H4 (cell line): ENCODE measurements at regions not wholly inside any gene's neighbourhood (a gene's known extent, or its start where the extent isn't known, plus 50 kb on each side); places are given as distances from the start of the nearest gene placed in this dataset.
"Not testable (repeated sequence)": the region's sequence is repeated elsewhere in the genome, so short reads cannot be mapped to it uniquely, and the experiment has no call there.

Source experiments
- DNase-seq: peaks from one replicate; pipeline ENCODE4 v3.0.0-alpha.2; 2015; ENCODE audit warnings: low spot score

DNA sequence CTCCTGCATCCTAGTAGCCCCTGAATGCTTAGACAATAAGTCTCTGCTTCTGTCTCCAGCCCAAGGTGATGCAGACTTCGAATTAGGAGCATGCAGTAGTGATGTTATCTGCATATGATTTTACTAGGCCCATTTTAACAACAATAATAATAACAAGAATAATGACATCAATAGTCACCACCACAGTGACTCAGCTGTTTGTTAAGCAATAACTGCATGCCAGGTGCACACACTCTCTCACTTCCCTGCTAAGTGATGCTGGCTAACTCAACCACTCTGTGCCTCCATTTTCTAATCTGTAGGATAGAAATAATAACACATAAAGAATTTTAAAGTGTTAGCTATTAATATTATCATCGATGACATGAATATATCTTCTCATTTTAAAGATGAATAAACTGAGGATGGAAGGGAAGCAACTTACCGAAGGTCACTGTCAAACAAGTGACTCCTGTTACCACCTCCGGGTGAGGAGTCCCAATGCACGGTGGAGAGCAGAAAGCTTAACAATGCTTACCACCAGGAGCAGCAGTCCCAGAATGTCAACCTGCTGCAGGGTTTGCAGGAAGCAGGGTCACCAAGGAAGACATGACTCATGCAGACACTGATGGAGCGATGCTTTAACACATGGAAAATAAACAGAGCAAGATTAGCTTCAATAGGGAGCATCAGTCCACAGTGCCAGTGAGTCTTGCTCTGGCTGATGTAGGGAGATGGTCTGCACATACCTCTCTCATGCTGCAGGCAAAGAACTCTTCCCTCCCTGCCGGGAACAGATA, 290.2 kb downstream of the SPATA17 start:
- peak; percentile 37 for DNase-seq

DNA sequence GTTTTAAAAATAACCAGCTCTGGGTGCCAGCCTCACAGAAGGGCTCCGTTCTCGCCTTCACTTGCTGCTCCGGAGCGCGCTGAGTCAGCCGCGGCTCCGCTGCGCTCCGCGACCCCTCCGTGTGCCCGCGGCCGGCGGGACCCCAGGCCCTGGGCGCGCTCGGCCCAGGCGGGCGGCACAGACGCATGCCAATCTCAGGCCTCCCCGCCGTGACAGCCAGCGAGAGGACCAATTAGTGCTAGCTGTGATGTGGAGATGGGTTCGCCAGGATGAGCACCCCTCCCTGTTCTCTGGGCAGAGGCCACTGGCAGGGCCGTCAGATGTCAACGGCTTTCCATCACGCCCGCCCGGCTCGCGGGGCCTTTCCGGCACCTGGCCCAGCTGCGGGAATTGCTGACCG, 293.8 kb downstream of the SPATA17 start:
- DNase-seq: no peak

DNA sequence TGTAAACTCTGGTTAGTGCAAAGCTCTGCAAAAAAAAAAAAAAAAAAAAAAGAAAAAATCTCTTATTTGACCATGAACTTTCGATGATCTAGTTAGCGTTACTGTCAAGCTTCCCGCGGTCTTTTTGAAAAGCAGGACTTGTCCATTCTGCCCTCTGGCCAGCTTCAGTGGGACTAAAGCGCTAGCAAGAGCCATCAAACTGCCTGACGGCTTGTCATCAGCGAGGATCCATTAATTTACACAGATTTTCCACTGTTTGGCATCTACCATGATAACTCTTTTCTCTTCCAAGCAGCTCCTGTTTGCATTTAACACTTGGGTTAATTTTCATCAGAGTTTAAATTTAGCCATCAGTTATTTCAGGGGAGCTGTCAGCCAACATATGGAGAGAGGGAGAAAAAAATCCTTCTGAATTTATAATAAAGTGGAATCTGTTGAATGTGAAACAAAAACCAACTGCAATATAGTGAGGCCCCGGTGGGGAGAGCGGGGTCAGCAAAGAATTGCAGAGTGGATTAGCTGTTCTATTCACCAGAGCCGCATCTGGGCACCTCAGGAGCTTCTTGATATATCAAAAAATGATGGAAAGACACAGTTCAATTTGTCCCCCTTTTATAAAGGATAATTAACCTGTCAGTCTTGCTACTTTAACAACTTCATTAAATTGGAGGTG, 298.2 kb downstream of the SPATA17 start:
- no peak for DNase-seq

DNA sequence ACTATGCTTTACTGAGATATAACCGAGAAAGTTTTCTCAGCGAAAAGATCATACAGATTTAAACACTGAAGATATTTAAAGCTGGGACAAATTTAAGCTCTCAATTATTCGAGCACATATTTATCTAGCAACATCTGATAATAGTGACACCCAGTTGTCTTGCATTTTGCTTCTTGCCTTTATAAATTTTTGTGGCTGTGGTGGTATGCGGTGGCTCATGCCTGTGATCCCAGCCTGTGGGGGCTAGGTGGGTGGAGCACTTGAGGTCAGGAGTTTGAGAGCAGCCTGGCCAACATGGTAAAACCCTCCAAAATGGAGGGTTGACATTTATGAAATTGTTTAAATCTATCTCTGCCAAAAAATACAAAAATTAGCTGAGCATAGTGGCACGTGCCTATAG, 312.2 kb downstream of the SPATA17 start:
- no peak for DNase-seq

DNA sequence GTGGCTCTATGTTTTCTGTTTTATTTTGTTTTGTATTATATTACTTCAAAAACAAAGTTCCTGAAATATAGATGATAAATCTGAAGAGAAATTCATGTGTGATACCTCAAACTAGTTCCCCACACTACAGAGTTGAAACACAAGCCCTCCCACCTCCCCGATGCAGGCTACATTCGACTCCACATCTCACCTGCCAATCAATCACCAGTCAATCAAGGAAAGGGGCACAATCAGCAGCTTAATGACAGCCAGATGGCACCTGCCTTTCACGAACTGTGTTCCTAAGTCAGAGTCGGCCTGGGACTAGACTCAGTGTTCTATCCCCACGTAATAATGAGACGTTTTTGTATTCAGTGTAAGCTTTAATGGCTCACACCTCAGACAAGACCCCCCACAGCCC, 313.4 kb downstream of the SPATA17 start:
- no peak for DNase-seq

DNA sequence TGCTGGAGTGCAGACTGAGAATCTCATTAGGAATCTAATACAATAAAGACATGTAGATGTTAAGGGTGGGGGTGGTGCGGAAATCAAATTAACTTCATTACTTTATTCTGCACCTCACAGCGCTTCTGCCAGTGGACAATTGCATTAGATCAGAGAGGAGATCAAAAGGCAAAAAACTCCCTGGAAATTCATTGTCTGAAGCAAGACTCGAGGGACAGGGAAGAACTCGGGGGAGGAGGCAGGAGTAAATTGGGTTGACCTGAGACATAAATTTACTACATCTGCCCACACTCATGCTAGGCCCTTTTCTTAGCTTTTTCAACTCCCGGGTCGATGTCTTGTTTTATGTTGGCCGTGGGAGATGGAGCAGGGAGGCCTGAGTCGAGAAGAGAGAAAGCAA, 315.4 kb downstream of the SPATA17 start:
- no peak for DNase-seq

DNA sequence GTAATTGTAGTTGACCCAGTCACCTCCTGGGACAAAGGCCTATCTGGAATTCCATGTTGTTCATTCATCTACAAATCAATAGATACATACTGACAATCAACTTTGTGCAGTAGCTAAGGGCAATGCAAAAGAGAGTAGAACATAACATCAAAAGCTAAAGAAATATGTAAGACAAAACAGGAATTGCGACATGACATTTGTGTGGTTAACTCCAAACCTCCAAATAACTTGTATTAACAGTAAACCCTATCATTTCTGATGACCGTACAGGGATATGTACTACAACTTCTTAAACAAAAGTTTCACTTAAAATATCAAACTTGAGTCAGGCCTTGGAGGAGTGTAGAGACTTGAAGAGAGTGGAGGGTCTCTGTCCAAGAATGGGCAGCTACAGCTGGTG, 317.6 kb downstream of the SPATA17 start:
- no peak for DNase-seq

DNA sequence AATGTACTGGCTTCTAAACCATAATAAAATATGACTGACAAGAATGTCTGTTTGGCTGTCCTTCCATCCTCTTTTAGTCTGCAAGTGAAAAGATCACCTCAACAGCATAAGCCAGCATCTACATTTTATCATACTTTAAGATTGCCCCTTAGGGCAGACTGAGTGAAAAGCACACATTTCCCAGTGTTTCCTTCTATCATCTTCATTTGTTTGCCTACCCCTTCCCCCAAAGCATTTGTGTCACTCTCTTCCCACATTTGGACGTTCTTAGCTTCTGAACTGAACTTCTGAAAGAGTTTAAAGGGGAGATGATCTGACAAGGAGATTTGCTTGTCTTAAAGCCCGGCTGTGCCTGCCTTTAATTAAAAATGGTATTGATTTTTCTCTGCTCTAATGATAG, 322.2 kb downstream of the SPATA17 start:
- DNase-seq: no peak

DNA sequence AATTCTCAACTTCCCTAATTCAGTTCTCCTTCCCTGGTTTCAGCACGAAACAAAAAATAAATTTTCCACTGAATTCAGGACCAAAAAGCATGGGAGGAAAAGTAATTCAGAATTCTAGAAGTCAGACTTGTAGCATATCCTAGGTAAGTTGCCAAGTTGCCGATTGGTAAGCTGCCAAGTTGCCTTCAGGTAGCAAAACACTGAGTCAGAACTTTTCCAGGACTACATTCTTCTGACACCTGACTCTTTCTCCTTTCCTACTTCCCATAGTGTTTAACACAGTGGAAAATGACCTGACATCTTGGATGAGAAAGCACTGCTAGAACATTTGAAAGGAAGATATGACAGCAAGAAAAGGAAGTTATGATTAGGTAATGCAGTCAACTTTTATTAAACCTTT, 322.8 kb downstream of the SPATA17 start:
- DNase-seq: no peak

DNA sequence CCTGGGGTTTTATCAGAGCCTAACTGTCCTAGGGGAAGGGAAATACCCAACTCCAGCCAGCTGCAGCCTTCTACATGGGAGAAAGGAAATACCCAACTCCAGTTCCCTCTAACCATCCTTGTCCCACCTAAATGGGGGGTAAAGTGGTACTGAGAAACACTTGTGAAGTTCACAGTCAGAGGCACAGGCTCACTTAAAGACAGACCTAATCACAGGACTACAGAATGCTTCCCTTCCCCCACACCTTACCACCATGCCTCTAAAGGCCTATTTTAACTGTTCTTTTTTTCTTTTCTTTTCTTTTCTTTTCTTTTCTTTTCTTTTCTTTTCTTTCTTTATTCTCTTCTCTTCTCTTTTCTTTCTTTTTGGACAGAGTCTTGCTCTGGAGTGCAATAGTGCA, 324.6 kb downstream of the SPATA17 start:
- no peak for DNase-seq

DNA sequence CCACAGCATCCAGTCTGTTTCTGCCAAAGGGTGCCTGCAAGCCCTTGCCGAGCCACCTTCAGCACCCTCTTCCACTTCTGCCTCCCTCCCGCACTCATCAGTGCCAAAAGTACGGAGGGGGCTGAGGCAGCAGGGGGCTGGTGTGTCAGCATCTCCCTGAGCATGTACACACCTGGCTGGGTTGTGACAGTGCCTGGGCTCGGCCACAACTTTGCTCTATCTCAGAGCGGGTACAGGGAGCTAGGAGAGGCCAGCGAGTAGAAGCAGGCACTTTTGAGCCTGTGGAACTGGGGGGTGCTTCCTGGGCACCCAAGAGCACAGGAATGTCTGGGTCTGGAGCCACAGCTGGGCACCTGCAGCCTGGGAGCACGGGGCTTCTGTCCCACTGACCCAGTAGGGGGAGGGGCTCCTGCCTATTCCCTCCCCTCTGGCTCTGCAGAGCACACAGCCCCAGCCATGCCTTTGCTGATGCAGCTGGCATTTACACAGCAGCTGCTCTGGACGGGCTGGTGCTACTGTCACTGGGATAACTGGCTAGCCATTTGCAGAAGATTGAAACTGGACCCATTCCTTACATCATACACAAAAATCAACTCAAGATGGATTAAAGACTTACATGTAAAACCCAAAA, 319.8 kb upstream of the RRP15 start:
- DNase-seq: no peak

DNA sequence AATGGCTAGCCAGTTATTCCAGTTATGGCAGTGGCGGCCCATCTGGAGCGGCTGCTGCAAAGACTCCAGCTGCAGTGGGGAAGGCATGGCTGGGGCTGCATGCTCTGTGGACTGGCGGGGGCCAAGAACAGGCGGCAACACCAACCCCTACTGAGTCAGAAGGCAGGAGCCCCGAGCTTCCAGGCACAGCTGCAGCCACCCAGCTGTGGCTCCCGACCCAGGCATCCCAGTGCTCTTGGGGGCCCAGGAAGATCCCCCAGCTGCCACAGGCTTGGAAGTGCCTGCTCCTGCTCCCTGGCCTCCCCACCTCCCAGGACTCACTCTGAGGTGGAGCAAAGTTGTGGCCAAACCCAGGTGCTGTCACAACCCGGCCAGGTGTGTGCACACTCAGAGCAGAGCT, 317.0 kb upstream of the RRP15 start:
- no peak for DNase-seq

DNA sequence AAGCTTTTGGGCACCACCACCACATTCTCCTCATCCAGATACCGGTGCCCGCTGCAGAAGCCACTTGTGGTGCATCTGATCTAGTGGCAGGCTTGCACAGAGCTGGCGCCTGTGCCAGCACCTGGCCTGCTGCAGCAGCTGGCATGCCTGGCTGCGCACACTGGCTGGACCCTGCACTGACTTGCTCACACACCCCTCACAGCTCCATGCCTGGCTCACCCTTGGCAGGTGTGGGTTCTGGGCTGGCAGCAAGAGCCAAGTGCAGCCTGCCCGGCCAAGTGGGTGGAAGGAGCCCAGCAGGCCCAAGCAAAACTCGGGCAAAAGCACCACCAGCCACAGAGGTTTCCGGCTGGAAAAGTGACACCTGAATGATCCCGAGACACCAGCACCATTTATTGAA, 315.7 kb upstream of the RRP15 start:
- no peak for DNase-seq

DNA sequence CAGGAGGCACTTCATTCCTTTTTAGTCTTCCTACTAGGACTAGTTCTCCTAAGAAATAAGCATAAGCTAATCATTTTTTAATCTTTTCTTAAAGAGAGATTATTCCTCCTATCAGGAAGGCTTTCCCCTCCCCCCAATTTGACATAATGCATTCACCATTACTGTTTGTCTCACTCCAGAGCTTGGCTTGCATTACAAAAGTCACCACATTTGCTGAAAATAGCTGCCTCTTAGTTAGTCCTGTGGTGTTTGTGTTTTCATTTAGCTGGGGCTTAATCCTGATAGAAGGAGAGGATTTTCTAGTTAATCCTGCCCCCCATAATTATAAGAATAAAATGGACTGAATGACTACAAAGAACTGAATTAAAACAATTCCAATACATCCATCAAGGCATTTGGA, 307.1 kb upstream of the RRP15 start:
- DNase-seq: no peak

DNA sequence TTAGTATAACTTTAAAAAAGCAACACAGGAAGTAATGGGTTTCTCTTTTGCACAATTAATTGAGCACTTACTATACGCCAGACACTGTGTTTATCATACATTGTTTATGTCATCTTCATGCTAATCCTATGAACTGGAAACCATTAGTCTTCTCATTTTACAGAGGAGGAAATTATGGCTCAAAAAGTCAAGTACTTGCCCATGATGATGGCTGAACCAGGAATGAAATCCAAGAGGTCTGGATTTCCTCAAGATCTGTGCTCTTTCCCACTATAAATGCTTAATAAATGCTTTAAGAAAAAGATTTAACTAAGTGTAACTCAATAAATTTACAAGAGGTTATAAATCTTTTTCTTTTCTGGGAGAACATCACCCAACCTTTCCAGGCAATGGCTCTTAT, 303.7 kb upstream of the RRP15 start:
- DNase-seq: no peak

DNA sequence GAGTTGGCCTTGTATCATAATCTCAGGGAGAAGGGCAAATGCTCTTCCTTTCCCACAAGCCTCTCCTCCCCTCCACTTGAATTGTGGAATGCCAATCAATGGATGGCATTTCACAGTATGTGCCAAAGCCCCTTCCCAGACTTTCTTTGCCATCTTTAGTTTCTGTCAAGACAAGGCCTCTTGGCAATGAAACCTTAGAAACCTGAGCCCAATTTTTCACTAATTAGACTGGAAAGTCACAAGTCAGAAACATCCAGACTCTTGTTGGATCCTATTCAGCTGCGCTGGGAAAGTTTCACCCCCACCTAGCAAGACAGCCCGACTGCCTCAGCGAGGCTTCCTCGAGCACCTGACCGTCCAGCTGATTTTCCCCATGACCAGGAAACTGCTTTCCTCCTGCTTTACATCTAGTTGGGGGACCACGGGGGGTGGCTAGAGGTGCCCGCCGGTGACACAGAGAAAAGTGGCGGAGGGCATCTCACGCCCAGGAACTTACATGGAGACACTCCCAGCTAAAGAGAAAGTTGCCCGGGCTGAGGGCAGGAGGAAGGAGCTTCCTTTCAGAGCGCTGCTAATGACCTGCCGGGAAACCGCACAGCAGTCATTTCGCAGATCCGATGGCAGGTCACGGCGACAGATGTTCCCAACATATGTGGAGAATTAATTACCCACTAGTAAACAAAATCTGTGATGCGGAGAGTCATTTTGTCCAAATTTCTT, 302.6 kb upstream of the RRP15 start:
- DNase-seq: no peak

DNA sequence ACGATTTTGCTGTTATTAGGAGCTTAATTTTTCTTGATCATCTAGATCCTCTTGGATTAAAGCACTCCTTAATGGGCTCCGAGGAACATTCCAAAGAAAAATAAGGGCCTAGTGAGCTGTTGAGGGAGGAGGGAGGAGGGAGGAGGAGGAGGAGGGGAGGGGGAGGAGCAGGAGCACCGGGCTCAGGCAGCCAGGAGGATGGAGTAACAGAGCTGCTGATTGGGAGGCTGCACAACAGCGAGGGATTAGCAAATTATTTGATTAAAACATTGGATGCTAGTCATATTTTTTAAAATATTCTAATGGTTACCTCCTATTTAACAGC, 302.1 kb upstream of the RRP15 start:
- no peak for DNase-seq

DNA sequence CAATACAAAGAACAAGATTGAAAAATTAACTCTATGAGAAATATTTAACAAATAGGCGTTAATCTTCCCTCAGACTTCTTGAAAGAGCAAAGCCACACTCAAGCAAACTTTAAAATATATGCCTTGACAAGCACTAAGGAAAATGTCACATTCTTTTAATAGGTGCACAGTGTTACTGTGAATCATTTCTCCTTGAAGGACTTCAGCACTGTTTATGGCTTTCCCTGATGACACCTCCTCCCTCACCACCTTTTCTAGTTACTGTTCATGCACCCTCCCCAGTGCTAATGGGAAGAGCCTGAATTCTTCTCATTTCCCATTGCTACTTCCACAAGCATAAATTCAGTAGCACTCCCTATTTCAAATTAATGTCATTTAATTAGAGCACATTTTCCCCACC, 299.5 kb upstream of the RRP15 start:
- no peak for DNase-seq

DNA sequence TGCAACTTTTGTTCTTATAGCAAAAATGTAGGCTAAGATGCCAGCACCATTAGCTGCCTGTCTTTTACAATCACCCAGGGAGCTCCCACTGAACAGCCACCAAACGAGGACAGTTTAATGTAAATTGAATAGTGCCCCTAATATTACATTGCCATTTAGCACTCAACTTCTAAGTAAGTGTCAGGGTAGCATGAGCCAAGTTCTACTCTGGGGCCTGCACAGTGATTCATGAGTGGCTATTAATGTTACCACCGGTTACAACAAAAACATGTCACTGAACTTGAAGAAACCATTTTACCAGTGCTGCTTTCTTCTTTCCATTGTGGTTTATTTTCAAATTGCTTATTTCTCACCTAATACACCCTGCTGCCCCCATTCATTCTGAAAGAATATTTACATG, 295.6 kb upstream of the RRP15 start:
- no peak for DNase-seq

DNA sequence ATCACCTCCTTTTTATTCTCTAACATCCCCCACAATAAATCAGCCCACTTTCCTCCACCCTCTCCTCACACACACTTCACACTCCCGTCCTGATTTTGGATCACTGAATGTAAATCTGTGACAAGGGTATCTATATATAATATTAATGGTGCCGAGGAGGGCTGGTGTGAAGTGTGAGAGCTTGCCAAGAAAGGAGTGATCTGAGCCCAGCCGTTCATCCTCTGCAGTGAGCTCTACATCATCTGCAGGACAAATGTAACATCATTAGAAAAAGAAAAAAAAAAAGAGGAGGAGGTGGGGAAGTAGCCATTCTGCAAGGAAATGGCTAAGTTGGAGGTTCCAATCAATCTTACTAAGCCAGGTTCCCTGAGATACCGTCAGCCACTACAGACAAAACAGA, 291.7 kb upstream of the RRP15 start:
- no peak for DNase-seq

DNA sequence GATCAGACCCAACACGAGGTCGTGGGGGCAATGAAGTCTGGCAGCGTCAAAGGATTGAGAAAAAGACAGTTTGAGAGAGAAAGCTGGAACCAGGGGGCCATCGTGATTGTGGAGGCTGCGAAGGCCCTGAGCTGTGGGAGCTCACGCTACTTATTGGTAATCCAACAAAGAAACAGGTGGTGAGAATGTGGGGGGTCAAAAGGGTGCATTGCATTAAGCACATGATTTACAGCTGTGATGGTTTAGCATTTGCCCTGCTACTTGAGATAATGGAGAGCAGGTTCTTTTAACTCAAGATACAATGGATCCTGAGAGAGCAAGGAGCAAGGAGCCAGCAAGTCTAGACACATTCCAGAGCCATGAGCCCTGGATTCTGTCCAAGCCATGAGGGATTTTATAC, 276.8 kb upstream of the RRP15 start:
- not testable (repeated sequence) for DNase-seq

DNA sequence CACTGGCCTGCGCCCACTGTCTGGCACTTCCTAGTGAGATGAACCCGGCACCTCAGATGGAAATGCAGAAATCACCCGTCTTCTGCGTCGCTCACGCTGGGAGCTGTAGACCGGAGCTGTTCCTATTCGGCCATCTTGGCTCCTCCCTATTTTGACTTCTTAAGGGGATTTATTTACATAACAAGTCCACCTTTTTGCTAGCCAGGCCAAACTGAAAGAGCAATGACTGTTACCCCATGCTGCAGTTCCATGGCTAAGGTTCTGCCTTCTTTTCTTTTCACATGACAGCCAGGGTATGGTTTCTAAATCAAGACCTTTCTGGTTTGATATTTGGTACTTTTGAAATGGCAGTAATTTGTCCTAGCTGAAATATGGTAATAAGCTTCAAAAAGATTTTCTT, 270.0 kb upstream of the RRP15 start:
- DNase-seq: not testable (repeated sequence)

DNA sequence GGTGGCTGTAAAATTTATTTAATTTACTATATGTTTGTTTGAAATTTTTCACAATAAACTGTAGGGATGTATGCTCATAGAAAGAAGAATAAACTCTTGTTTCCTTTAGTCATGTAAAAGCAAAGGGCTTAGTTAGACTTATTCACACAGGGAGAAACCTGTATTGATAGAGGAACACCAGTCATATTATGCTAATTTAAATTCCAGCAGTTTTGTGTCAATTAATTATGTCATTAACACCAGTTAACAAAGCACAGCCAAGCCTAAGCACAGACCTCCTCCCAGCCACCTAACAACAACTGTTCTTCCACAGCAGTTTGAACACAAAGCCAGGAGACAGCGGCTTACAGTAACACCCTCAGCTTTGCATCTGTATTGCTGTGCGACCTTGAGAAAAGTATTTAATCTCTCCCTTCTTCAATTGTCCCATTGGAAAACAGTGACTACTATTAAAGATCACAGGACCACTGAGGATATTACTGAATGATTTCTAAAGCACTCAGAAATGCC, 260.8 kb upstream of the RRP15 start:
- no peak for DNase-seq
